ENCODE measurements at regions not wholly inside any gene's neighbourhood (a gene's known extent, or its start where the extent isn't known, plus 50 kb on each side); places are given as distances from the start of the nearest gene placed in this dataset.

- TF ChIP-seq CTCF (IDR thresholded peaks at IDR 0.05), result no peak
- no peak for TF ChIP-seq EZH2 (IDR thresholded peaks at IDR 0.05)
Measured at GRCh38 chr5:117667105-117667504, 1092.5 kb upstream of the SEMA6A start.

Measured in neural progenitor cell (in vitro differentiated cells).